GM12875 (cell line): ENCODE measurements at regions not wholly inside any gene's neighbourhood (a gene's known extent, or its start where the extent isn't known, plus 50 kb on each side); places are given as distances from the start of the nearest gene placed in this dataset.

ENCODE experiments used
- H3K4me3 ChIP-seq: one replicate; pipeline ENCODE4 v1.5.1; 2011; ENCODE audit warnings: low read depth, low read length, control low read depth
- TF ChIP-seq, protein P1 (sequence below): IDR thresholded peaks from 2 replicates; pipeline ENCODE4 v1.5.1; 2011; ENCODE audit warnings: low read depth, mild to moderate bottlenecking, control low read depth, inconsistent platforms, low read length, moderate library complexity, borderline replicate concordance; ENCODE audit not compliant: insufficient read depth

DNA sequence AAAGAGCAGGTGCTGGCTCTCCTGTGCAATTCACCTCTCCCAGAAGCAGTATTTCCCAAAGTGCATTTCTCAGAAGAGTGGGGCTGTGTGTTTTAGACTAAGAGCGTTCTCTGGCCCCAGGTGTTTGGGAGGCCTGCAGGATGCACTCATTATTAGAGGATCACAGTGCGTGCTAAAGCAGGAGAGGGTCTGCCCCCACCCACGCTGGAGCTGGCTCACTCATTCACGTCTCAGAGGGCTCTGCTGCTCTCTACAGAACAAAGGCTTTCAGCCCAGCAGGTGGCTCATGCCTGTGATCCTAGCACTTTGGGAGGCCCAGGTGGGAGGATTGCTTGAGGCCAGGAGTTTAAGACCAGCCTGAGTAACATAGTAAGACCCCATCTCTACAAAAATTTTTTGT lies 756.7 kb downstream of the UQCRFS1 start:
- no peak overlapping the region for H3K4me3 ChIP-seq

DNA sequence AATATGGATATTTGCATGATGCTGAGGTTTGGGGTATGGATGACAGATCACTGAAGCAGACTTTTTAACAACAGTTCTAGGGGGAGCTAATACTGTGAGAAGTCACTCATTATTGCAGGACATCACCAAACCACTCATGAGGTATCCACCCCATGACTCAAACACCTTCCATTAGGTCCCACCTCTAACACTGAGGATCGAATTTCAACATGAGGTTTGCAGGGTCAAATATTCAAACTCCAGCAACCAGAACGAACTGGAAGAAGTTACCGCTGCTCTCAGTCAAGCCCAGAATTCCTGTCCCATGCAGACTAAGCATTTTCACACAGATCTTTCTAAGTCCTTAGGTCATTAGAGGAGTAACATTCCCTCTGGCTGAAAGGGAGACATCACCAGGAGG lies 758.9 kb downstream of the UQCRFS1 start:
- no peak overlapping the region for H3K4me3 ChIP-seq
- TF ChIP-seq, protein P1, sequence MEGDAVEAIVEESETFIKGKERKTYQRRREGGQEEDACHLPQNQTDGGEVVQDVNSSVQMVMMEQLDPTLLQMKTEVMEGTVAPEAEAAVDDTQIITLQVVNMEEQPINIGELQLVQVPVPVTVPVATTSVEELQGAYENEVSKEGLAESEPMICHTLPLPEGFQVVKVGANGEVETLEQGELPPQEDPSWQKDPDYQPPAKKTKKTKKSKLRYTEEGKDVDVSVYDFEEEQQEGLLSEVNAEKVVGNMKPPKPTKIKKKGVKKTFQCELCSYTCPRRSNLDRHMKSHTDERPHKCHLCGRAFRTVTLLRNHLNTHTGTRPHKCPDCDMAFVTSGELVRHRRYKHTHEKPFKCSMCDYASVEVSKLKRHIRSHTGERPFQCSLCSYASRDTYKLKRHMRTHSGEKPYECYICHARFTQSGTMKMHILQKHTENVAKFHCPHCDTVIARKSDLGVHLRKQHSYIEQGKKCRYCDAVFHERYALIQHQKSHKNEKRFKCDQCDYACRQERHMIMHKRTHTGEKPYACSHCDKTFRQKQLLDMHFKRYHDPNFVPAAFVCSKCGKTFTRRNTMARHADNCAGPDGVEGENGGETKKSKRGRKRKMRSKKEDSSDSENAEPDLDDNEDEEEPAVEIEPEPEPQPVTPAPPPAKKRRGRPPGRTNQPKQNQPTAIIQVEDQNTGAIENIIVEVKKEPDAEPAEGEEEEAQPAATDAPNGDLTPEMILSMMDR: no peak

More for the DNA sequence above, 756.7 kb downstream of the UQCRFS1 start:
- TF ChIP-seq, protein P1: no peak

DNA sequence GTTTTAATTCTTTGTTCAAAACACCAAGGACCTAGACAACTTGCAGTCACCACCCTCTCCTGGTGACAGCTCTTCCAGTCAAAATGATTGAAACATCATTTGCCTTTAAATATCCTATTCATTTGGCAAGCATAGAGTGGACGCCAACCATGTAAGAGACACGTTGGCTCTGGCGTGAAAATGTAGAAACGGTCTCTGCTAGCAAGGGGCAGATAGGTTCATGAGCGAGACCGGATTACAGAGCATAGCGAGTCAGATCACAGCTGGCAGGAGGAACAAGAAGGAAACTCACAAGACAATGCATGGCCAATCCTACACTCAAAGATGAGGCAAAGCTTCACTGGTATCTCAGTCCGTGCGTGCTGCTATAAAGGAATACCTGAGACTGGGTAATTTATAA lies 759.5 kb downstream of the UQCRFS1 start:
- TF ChIP-seq, protein P1: no peak
- H3K4me3 ChIP-seq: no peak overlapping the region

DNA sequence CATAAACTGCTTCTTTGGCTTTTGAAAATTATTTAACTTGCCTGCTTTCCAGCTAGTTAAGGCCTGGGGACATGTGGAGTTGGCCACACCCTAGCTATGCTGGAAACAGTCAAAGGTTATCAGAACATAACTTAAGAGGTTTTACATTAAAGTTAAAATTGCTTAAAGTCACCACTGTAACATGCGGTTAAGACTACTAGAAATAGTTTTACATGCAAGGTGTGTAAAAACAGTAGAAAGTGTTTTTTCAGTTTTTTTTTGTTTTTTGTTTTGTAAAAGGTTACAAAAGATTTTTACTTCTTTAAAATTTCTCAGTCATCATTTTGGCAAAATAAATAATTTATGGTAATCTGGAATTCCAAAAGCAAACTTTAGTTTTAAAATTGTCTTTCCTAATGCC lies 763.1 kb downstream of the UQCRFS1 start:
- H3K4me3 ChIP-seq: no peak overlapping the region
- TF ChIP-seq, protein P1: no peak

DNA sequence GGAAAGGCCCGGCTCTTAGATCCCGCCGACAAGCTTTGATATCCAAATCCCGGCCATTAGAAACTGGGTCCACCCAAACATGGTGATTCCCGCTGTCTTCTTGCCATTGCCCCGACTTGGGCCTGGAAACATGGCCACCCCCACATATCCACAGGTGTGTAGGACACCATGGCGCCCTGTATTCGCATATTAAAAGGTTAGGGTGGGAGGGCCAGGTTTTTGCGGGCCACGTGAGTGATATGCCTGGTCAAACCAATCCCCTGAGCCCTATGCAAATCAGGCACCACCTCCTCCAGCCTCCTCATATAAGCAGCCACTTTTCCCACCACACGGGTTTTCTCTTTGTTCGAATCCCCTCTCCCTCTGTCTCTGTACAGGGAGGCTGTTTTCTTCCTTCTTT lies 766.4 kb downstream of the UQCRFS1 start:
- TF ChIP-seq, protein P1: no peak
- no peak overlapping the region for H3K4me3 ChIP-seq

DNA sequence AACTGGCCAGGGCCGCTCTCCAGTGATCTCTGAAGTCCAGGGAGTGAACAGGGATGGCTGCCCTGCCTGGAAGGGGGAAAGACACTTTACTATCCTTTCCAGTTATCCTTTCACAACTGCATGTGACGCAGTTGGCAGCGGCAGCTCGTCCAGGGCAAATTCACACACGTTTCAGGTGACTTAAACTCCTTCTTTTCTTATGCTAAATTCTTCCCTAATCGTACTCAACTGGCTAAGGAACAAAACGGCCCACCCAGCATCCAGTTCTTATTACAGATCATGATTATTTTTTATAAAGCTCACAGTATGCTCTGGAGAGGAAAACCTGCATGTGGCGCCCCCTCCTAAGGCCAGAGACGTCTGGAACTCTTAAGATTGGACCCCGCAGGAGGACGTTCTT lies 767.1 kb downstream of the UQCRFS1 start:
- TF ChIP-seq, protein P1: no peak

DNA sequence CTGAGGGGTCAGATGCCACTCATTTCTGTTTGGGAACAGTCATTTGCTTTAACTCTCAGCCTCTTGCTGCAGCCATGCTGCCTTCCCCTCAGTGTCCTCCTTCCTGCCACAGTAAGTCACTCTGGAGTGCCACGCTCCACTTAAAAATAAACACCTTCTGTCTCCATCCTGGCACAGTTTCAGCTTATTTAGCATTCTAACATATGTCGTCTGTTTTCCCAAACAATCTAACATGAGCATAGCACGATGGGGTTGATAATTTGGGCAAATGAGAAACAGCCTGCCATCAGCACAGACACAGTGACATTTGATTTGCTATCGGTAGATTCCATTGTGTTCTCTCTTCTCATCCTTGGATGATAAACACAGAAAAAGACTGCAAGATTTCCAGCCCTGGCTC lies 768.6 kb downstream of the UQCRFS1 start:
- no peak overlapping the region for H3K4me3 ChIP-seq
- TF ChIP-seq, protein P1: no peak

More for the DNA sequence above, 767.1 kb downstream of the UQCRFS1 start:
- H3K4me3 ChIP-seq: no peak overlapping the region
